ENCODE measurements at regions not wholly inside any gene's neighbourhood (a gene's known extent, or its start where the extent isn't known, plus 50 kb on each side); places are given as distances from the start of the nearest gene placed in this dataset.

- TF ChIP-seq RFX5 (IDR thresholded peaks at IDR 0.05; ENCODE audit: low read depth, low read length), result no peak
- TF ChIP-seq CEBPB (IDR thresholded peaks at IDR 0.05; ENCODE audit: low read depth, low read length), result no peak
- no peak for TF ChIP-seq POLR2A (IDR thresholded peaks at IDR 0.05; ENCODE audit: low read depth, low read length)
- TF ChIP-seq CTCF (conservative IDR thresholded peaks at IDR 0.05; ENCODE audit: low read depth, low read length), result no peak
- no peak for TF ChIP-seq RCOR1 (IDR thresholded peaks at IDR 0.05; ENCODE audit: insufficient replicate concordance, low read length)
- TF ChIP-seq BHLHE40 (IDR thresholded peaks at IDR 0.05; ENCODE audit: low read depth, low read length), result no peak
Measured at GRCh38 chr4:169841776-169842175, 84.0 kb upstream of the HPF1 start.

Data from IMR-90 (cell line).